ENCODE measurements at regions not wholly inside any gene's neighbourhood (a gene's known extent, or its start where the extent isn't known, plus 50 kb on each side); places are given as distances from the start of the nearest gene placed in this dataset.

DNA sequence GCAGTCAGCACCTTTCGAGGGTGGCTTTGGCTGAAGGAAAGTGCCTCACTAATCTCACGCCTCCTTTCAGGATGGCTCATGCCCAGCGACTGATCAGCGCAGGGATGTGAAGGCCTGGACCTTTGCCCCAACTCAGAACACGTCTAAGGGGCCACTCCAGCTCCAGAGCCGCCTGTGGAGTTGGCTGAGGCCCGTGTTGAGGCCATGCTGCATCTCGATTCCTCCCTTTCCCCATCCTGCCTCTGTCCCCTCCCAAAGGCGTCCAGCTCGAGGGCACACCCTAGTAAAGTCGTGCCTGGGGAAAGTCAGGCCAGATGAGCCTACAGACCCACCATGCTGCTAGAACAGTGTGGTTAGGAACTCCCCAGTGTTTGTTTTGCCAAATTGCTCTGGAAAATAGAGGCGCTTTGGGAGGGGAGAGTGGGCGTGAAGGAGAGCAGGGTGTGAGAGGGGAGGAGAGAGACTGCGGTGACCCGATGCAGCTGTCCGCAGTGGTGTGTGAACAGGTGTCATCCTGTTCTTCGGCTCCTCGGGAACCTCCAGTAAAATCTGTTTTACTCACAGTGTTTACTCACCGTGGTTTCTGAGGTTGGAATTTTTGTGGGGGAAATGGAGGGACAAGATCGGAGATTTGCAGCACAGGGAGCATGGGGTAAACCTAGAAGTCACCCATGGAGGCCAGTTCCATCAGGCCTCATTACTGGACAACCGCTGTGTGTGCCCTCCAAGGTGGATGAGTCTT, 85.0 kb upstream of the PMEPA1 start:
- no peak overlapping the region for H3K4me3 ChIP-seq (ENCODE audit: low read depth, low read length, poor library complexity, severe bottlenecking)
- H3K27ac ChIP-seq (ENCODE audit: low read depth, low read length, poor library complexity, severe bottlenecking): no peak overlapping the region
- no peak for DNase-seq (ENCODE audit: low spot score)
- ChIA-PET CTCF (ENCODE audit: unreplicated experiment) (no interaction called here), POLR2A (no interaction called here)
- no peak overlapping the region for H2AFZ ChIP-seq (ENCODE audit: low read length)
- no peaks in the 10 kb centered on the region for H3K79me2 ChIP-seq (ENCODE audit: insufficient read depth, low read depth, low read length)
- H4K20me1 ChIP-seq (ENCODE audit: insufficient read depth, low read length): no peaks in the 10 kb centered on the region
- H3K4me2 ChIP-seq (ENCODE audit: low read length): no peak overlapping the region
- no TSS peak for BruUV-seq (replicated peaks)
- no peaks in the 10 kb centered on the region for H3K9me3 ChIP-seq (ENCODE audit: low read length)
- no peaks in the 10 kb centered on the region for H3K36me3 ChIP-seq (ENCODE audit: insufficient read depth, low read length)
- TF ChIP-seq EZH2phosphoT487 (IDR thresholded peaks at IDR 0.05; ENCODE audit: borderline replicate concordance, low read depth, low read length): no peak
- TF ChIP-seq, protein P1, sequence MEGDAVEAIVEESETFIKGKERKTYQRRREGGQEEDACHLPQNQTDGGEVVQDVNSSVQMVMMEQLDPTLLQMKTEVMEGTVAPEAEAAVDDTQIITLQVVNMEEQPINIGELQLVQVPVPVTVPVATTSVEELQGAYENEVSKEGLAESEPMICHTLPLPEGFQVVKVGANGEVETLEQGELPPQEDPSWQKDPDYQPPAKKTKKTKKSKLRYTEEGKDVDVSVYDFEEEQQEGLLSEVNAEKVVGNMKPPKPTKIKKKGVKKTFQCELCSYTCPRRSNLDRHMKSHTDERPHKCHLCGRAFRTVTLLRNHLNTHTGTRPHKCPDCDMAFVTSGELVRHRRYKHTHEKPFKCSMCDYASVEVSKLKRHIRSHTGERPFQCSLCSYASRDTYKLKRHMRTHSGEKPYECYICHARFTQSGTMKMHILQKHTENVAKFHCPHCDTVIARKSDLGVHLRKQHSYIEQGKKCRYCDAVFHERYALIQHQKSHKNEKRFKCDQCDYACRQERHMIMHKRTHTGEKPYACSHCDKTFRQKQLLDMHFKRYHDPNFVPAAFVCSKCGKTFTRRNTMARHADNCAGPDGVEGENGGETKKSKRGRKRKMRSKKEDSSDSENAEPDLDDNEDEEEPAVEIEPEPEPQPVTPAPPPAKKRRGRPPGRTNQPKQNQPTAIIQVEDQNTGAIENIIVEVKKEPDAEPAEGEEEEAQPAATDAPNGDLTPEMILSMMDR (conservative IDR thresholded peaks at IDR 0.05; ENCODE audit: low read length): no peak
- no peaks in the 10 kb centered on the region for H3K9me2 ChIP-seq (ENCODE audit: insufficient read depth, low read length)
- intact Hi-C loops (cut with micrococcal nuclease; ENCODE audit: unreplicated experiment): no loop called here
- H3K4me1 ChIP-seq (ENCODE audit: insufficient read depth, low read length, poor library complexity, severe bottlenecking): no peaks in the 10 kb centered on the region

DNA sequence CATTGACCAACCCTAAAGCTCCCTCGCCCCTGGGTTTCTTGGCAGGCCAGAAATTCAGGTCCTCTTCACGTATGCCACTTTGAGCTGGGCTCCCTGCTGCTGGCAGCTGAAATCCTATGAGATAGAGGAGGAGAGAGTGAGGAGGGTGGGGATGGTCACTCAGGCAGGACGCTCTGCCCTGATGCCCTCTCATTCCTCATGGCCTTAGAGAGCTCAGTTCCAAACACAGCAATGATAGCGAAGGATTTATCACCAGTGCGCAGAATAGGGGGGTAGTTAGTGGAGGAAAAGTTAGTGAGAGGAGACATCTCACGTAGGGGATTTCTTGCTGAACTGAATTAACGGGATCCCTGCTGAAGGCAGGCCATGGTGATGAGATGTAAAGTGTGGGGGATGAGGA, 84.2 kb upstream of the PMEPA1 start:
- H3K4me1 ChIP-seq (ENCODE audit: insufficient read depth, low read length, poor library complexity, severe bottlenecking): no peaks in the 10 kb centered on the region
- no peaks in the 10 kb centered on the region for H3K36me3 ChIP-seq (ENCODE audit: insufficient read depth, low read length)
- ChIA-PET CTCF (ENCODE audit: unreplicated experiment) (no interaction called here), POLR2A (no interaction called here)
- TF ChIP-seq EZH2phosphoT487 (IDR thresholded peaks at IDR 0.05; ENCODE audit: borderline replicate concordance, low read depth, low read length): no peak
- TF ChIP-seq, protein P1 (conservative IDR thresholded peaks at IDR 0.05; ENCODE audit: low read length): no peak
- DNase-seq (ENCODE audit: low spot score): no peak
- no peak overlapping the region for H2AFZ ChIP-seq (ENCODE audit: low read length)
- H3K4me3 ChIP-seq (ENCODE audit: low read depth, low read length, poor library complexity, severe bottlenecking): no peak overlapping the region
- H4K20me1 ChIP-seq (ENCODE audit: insufficient read depth, low read length): no peaks in the 10 kb centered on the region
- no TSS peak for BruUV-seq (replicated peaks)
- H3K9me3 ChIP-seq (ENCODE audit: low read length): no peaks in the 10 kb centered on the region
- no peaks in the 10 kb centered on the region for H3K9me2 ChIP-seq (ENCODE audit: insufficient read depth, low read length)
- no peaks in the 10 kb centered on the region for H3K79me2 ChIP-seq (ENCODE audit: insufficient read depth, low read depth, low read length)
- intact Hi-C loops (cut with micrococcal nuclease; ENCODE audit: unreplicated experiment): no loop called here
- H3K4me2 ChIP-seq (ENCODE audit: low read length): no peak overlapping the region
- no peak overlapping the region for H3K27ac ChIP-seq (ENCODE audit: low read depth, low read length, poor library complexity, severe bottlenecking)

DNA sequence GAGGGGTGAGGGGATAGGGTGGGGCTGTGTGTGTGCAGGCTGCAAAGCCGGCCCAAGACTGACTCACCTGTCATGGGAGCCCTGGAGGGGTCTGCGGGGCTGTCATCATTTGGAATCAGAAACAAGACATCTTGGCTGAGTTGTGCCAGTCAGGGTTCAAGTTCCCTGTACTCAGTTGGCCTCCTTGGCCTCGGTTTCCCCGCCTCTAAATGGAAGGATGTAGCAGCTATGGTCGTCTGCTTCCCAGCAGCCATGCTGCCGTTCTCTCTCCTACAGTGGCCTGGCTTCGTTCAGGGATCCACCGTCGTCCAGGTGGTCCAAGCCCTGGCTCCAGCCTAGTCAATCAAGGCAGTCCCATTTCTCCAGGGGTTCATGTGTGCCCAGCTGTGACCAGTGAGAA, 83.6 kb upstream of the PMEPA1 start:
- Histone ChIP-seq H3K79me2 (ENCODE audit: insufficient read depth, low read depth, low read length) (no peaks in the 10 kb centered on the region), H3K27ac (ENCODE audit: low read depth, low read length, poor library complexity, severe bottlenecking) (no peak overlapping the region), H3K36me3 (ENCODE audit: insufficient read depth, low read length) (no peaks in the 10 kb centered on the region), H3K9me2 (ENCODE audit: insufficient read depth, low read length) (no peaks in the 10 kb centered on the region), H3K4me1 (ENCODE audit: insufficient read depth, low read length, poor library complexity, severe bottlenecking) (no peaks in the 10 kb centered on the region), H3K4me2 (ENCODE audit: low read length) (no peak overlapping the region), H4K20me1 (ENCODE audit: insufficient read depth, low read length) (no peaks in the 10 kb centered on the region), H2AFZ (ENCODE audit: low read length) (no peak overlapping the region), H3K4me3 (ENCODE audit: low read depth, low read length, poor library complexity, severe bottlenecking) (no peak overlapping the region), H3K9me3 (ENCODE audit: low read length) (no peaks in the 10 kb centered on the region)
- ChIA-PET CTCF (ENCODE audit: unreplicated experiment) (no interaction called here), POLR2A (no interaction called here)
- no TSS peak for BruUV-seq (replicated peaks)
- TF ChIP-seq EZH2phosphoT487 (IDR thresholded peaks at IDR 0.05; ENCODE audit: borderline replicate concordance, low read depth, low read length): no peak
- TF ChIP-seq, protein P1 (conservative IDR thresholded peaks at IDR 0.05; ENCODE audit: low read length): no peak
- DNase-seq (ENCODE audit: low spot score): no peak
- intact Hi-C loops (cut with micrococcal nuclease; ENCODE audit: unreplicated experiment): no loop called here

All from OCI-LY7 (cell line).